ENCODE measurements at regions not wholly inside any gene's neighbourhood (a gene's known extent, or its start where the extent isn't known, plus 50 kb on each side); places are given as distances from the start of the nearest gene placed in this dataset.

DNA sequence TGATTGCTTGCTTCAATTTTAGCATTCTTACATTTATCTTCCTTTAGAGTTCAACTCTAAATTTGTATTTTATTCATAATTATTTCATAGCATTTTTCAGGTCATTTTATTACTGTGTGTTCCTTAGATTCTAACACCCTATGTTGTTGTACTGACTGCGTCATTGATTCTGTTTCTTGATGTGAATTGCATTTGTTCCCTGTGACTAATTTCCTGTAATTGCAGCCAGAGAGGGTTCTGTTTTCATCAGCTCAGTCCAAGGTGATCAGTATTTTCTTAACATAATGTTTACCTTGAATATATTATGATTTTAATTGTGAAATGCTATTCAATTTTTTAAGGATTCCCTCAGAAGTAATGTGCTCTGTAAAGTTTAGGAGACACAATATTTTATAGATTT, 970.2 kb upstream of the PIK3C3 start:
- H3K9me3 ChIP-seq (replicated peaks; ENCODE audit: control insufficient read depth, insufficient read depth, low read length) = peaks cover 3% of the 10 kb centered on the region
- H3K4me2 ChIP-seq (ENCODE audit: insufficient read depth, low read length) = no peak overlapping the region
- no peaks in the 10 kb centered on the region for H3K36me3 ChIP-seq (ENCODE audit: control insufficient read depth in 2 of 2, extremely low read depth in 1 of 2, insufficient read depth in 2 of 2, low read length in 2 of 2)
- peaks cover 2% of the 10 kb centered on the region for H3K4me1 ChIP-seq (ENCODE audit: control insufficient read depth, extremely low read depth, insufficient read depth, low read length)
- FAIRE-seq (no peak), DNase-seq (ENCODE audit: low read depth, low spot score) (peak; percentile 70)
- TF ChIP-seq JUN (IDR thresholded peaks at IDR 0.05; ENCODE audit: borderline replicate concordance, insufficient read depth, insufficient read length, low read depth) (peak; percentile 51), EZH2 (IDR thresholded peaks at IDR 0.05; ENCODE audit: borderline replicate concordance, low read depth, low read length, severe bottlenecking) (no peak), MYC (IDR thresholded peaks at IDR 0.05; ENCODE audit: low read depth, low read length) (no peak), FOS (IDR thresholded peaks at IDR 0.05; ENCODE audit: borderline replicate concordance, insufficient read depth, low read length) (peak; percentile 64)
- TF ChIP-seq, protein P1, sequence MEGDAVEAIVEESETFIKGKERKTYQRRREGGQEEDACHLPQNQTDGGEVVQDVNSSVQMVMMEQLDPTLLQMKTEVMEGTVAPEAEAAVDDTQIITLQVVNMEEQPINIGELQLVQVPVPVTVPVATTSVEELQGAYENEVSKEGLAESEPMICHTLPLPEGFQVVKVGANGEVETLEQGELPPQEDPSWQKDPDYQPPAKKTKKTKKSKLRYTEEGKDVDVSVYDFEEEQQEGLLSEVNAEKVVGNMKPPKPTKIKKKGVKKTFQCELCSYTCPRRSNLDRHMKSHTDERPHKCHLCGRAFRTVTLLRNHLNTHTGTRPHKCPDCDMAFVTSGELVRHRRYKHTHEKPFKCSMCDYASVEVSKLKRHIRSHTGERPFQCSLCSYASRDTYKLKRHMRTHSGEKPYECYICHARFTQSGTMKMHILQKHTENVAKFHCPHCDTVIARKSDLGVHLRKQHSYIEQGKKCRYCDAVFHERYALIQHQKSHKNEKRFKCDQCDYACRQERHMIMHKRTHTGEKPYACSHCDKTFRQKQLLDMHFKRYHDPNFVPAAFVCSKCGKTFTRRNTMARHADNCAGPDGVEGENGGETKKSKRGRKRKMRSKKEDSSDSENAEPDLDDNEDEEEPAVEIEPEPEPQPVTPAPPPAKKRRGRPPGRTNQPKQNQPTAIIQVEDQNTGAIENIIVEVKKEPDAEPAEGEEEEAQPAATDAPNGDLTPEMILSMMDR (IDR thresholded peaks at IDR 0.05; ENCODE audit: extremely low read depth in 1 of 2, insufficient read depth in 1 of 2, low read depth in 1 of 2, low read length in 2 of 2) = no peak
- H3K79me2 ChIP-seq (ENCODE audit: control insufficient read depth, insufficient read depth, low read length) = no peaks in the 10 kb centered on the region
- no peak overlapping the region for H3K27ac ChIP-seq (ENCODE audit: insufficient read depth, low read depth, low read length)
- intact Hi-C loops (cut with micrococcal nuclease) = no loop called here
- ChIA-PET CTCF (interaction anchor here (0.9 kb wide), 1 partner anchor 11 kb away, joined by 3 read pairs; no protein-coding TSS in a partner anchor), POLR2A (no interaction called here)
- H3K27me3 ChIP-seq (ENCODE audit: control insufficient read depth in 2 of 2, insufficient read depth in 2 of 2, low read length in 2 of 2) = no peaks in the 10 kb centered on the region
- no peak overlapping the region for H3K4me3 ChIP-seq (replicated peaks in 1 of 3; ENCODE audit: insufficient read depth in 1 of 3, low read depth in 1 of 3, low read length in 3 of 3)
- dilution Hi-C loops (cut with MboI; ENCODE audit: extremely low pct_ligation_motif_present, low sequenced_read_pairs) = no loop called here
- H3K9me1 ChIP-seq (replicated peaks; ENCODE audit: control insufficient read depth, extremely low read depth, insufficient read depth, low read length) = no peaks in the 10 kb centered on the region
- no TSS peak for BruUV-seq (replicated peaks)
- H3K9ac ChIP-seq (replicated peaks; ENCODE audit: extremely low read depth, insufficient read depth, low read length) = no peak overlapping the region
- no peak overlapping the region for H2AFZ ChIP-seq (ENCODE audit: low read depth, low read length)
- H4K20me1 ChIP-seq (replicated peaks; ENCODE audit: control insufficient read depth, extremely low read depth, insufficient read depth, low read length) = no peaks in the 10 kb centered on the region

DNA sequence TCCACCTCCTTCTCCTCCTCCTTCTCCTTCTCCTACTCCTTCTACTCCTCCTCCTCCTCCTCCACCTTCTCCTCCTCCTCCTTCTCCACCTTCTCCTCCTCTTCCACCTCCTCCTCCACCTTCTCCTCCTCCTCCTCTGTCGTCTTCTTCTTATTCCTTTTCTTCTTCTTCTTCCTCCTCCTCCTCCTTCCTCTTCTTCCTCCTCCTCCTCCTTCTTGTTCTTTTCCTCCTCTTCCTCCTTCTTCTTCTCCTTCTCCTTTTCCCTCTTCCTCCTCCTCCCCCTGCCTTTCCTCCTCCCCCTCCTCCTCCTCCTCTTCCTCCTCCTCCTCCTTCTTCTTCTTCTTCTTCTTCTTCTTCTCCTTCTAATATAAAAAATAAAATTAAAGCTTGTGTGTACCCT, 971.2 kb upstream of the PIK3C3 start:
- Histone ChIP-seq H3K9me1 (replicated peaks; ENCODE audit: control insufficient read depth, extremely low read depth, insufficient read depth, low read length) (no peaks in the 10 kb centered on the region), H3K27me3 (ENCODE audit: control insufficient read depth in 2 of 2, insufficient read depth in 2 of 2, low read length in 2 of 2) (no peaks in the 10 kb centered on the region), H2AFZ (ENCODE audit: low read depth, low read length) (no peak overlapping the region), H3K9ac (replicated peaks; ENCODE audit: extremely low read depth, insufficient read depth, low read length) (no peak overlapping the region), H3K79me2 (ENCODE audit: control insufficient read depth, insufficient read depth, low read length) (no peaks in the 10 kb centered on the region), H3K4me1 (ENCODE audit: control insufficient read depth, extremely low read depth, insufficient read depth, low read length) (peaks cover 2% of the 10 kb centered on the region), H4K20me1 (replicated peaks; ENCODE audit: control insufficient read depth, extremely low read depth, insufficient read depth, low read length) (no peaks in the 10 kb centered on the region), H3K36me3 (ENCODE audit: control insufficient read depth in 2 of 2, extremely low read depth in 1 of 2, insufficient read depth in 2 of 2, low read length in 2 of 2) (no peaks in the 10 kb centered on the region), H3K27ac (ENCODE audit: insufficient read depth, low read depth, low read length) (no peak overlapping the region), H3K4me2 (ENCODE audit: insufficient read depth, low read length) (no peak overlapping the region), H3K9me3 (replicated peaks; ENCODE audit: control insufficient read depth, insufficient read depth, low read length) (peaks cover 3% of the 10 kb centered on the region), H3K4me3 (replicated peaks in 1 of 3; ENCODE audit: insufficient read depth in 1 of 3, low read depth in 1 of 3, low read length in 3 of 3) (no peak overlapping the region)
- no peak for DNase-seq (ENCODE audit: low read depth, low spot score)
- intact Hi-C loops (cut with micrococcal nuclease) = no loop called here
- ChIA-PET CTCF (no interaction called here), POLR2A (interaction anchor here (0.5 to 0.7 kb wide), 2 partner anchors 13 to 1597 kb away, joined by 4 to 14 read pairs; no protein-coding TSS in a partner anchor)
- TF ChIP-seq EZH2 (IDR thresholded peaks at IDR 0.05; ENCODE audit: borderline replicate concordance, low read depth, low read length, severe bottlenecking) (no peak), POLR2AphosphoS5 (IDR thresholded peaks at IDR 0.05; ENCODE audit: insufficient read depth, low read depth, low read length) (no peak), GATA2 (IDR thresholded peaks at IDR 0.05; ENCODE audit: insufficient read depth, insufficient read length, low read depth, low read length) (no peak), MYC (IDR thresholded peaks at IDR 0.05; ENCODE audit: low read depth, low read length) (no peak), POLR2A (IDR thresholded peaks at IDR 0.05; ENCODE audit: low read depth, low read length) (no peak), FOS (IDR thresholded peaks at IDR 0.05; ENCODE audit: borderline replicate concordance, insufficient read depth, low read length) (no peak), JUN (IDR thresholded peaks at IDR 0.05; ENCODE audit: borderline replicate concordance, insufficient read depth, insufficient read length, low read depth) (no peak)
- TF ChIP-seq, protein P1 (IDR thresholded peaks at IDR 0.05; ENCODE audit: extremely low read depth in 1 of 2, insufficient read depth in 1 of 2, low read depth in 1 of 2, low read length in 2 of 2) = no peak
- TF ChIP-seq, protein P2, sequence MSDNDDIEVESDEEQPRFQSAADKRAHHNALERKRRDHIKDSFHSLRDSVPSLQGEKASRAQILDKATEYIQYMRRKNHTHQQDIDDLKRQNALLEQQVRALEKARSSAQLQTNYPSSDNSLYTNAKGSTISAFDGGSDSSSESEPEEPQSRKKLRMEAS (IDR thresholded peaks at IDR 0.05; ENCODE audit: insufficient read depth, insufficient read length) = no peak
- BruUV-seq (replicated peaks) = no TSS peak
- dilution Hi-C loops (cut with MboI; ENCODE audit: extremely low pct_ligation_motif_present, low sequenced_read_pairs) = no loop called here
- FAIRE-seq = no peak

All from endothelial cell of umbilical vein (primary cell).